GM21367 (cell line): ENCODE measurements at regions not wholly inside any gene's neighbourhood (a gene's known extent, or its start where the extent isn't known, plus 50 kb on each side); places are given as distances from the start of the nearest gene placed in this dataset.

Source experiments
- ATAC-seq: cut with Tn5 transposase; IDR thresholded peaks from one replicate; pipeline ENCODE4 v1.9.1; 2021; ENCODE audit not compliant: unreplicated experiment

DNA sequence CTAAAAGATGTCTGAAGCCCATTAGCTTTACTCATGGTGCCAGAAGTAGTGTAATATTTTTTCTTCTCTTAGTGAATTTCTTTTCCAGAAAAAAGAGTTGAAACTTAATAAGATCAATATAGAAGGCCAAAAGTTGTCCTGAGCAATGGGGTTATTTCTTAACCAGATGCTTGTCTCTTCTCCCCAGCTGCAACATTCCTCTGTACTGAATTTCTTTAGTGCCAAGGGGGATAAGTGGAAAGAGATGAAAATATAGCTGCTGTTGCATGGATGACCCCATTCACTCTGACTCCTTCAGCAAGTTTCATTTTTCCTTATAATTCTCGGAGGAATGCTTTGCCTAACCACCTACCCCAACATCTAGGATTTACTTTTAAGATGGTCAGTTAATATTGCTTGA, 675.0 kb downstream of the USP25 start:
- no peak for ATAC-seq

DNA sequence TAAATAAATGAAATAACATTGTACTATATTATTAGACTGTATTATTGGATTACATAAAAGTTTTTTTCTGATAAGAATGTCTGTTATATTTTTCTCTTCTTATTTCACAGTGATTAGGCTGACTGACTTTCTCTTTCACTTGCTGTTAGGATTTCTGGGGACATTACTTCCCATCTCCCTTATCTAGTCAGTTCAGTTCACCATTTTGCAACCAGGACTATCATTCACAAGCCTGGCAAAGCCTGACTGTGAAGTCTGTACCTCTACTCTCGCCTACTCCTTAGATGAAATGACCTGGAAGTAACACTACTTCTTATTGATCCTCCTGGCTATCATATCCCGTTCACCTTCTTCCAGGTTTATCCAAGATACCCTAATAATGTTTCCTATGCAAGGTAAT, 676.6 kb downstream of the USP25 start:
- ATAC-seq = no peak

DNA sequence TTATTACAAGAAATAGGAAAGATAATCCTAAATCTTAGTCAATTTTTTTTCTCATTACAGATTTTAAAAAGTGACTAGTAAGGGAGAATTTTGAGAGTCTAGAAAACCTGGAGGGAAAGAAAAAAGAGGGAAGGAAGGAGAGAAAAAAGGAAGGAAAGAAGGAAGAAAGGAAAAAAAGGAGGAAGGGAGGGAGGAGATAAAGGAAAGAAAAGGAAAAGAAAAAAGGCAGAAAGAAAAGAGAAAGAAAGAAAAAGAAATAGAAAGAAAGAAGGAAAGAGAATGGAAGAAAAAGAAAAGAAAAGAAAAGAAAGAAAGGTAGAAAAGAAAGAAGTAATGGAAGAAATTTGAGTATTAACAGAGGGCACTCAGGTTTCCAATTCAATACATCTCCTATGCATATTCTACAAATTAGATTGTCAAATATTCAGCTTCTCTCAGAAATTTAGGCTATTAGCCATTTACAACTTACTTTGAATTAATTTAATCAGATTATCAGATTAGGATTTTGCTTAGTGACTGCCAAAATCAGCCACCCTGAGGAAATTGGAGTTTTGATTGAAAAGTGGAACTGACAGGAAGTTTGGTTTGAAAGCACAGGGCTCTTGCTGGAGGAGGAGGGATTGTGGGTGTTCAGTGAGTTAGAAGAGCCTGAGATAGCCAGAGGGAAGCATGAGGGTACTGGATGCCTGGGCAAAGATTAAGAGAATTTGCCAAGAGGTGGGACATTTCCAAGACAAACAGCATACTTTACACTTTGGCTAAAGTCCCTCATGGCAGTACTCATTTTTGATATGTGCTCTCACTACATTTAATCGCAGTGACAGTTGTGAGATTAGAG, 677.8 kb downstream of the USP25 start:
- ATAC-seq = no peak

DNA sequence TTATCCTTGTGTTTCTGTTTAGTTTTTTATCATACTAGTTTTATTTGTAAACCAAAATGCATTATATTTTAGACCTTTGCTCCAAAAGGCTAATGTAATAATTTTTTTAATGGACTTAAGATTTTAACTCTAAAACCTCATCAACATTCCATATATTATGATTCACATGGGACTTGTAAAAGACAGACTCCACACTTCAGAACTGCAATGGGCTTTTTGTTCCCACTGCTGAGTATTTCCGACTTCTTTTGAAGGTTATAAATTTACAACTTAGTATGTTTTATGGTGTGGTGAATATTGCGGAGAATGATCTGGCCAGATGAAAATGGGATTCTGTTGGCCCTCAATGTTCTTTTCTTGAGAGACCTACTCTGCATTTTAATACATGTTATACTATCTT, 678.5 kb downstream of the USP25 start:
- no peak for ATAC-seq

DNA sequence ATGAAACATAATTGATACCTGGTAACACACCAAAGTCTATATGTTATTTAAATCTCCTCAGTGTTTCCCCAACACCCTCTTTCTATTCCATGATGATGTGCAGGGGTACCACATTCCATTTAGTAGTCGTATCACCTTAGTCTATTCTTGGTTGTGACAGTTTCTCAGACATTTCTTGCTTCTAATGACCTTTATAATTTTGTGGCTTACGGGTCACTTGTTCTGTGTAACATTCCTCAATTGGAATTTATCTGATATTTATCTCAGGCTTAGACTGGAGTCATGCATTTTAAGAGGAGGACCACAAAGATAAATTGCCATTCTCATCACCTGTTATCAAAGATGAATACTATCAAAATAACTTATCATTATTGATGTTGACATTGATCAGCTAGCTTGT, 679.6 kb downstream of the USP25 start:
- ATAC-seq = no peak

DNA sequence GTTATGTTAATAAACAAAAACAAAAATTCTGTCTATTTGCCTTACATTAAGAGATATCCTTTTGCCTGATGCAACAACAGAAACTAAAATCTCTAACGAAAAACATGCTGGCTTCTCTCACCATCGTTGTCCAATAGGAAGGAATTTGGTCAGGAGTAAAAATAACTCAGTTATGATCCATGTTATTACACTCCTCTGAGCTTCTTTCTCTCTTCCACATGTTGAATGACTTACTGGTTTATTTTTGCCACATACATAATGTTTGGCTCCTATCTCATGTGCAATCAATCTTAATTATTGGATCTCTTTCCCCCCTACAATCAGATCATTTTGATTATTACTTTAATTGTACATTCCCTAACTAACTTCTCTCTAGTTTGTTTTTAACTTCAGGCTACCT, 688.4 kb downstream of the USP25 start:
- ATAC-seq = no peak

DNA sequence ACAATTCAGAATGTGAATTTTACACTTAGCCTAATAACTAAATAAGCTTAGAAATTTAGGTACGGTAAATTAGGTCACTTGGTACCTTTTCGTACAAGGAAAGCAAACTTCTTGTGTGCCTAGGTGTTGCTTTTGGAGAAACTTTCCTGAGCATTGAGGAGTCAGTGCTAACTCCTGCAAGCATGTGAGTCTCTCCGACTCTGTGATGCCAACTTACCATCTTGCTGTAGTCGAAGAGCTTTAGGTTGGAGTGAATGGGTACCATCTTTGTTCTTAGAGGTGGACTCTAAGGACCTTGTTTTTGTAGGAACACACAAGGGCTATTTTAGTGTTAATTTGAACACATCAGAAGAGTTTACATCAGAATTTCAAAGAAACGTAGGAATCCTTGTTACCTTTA, 688.9 kb downstream of the USP25 start:
- no peak for ATAC-seq

DNA sequence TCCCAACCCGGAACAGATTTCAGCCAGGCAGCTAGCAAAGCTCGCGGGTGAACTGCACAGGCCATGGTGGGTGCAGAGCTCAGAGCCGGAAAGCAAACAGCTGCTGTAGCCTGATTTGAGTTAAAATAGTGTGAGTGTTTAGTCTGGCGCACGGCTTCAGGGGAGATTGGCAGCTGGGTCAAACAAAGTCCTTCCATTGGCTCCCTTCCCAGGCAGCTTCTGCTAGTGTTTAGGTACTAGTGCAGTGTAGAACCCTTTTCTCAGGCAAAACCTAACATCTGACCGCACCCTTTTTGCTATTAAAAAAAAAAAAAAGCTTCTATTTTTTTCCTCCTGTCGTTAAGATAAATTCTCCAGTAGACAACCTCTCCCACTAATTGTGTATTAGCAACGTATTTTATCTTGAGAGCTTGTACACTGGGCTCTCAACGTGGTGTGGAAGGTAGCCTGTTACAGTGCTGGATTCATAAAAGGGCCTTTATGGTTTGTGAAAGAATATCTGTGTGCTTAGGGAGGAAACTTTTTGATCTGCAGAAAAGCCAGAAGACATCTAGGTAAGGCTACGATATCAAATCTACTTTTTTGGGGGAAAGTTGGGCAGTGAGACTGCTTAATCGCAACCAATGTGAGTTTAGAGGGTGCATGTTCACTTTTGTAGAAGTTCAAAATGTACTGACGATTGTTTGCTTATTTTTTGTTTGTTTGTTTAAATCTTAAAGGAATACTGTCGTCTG, 689.6 kb downstream of the USP25 start:
- ATAC-seq = no peak

DNA sequence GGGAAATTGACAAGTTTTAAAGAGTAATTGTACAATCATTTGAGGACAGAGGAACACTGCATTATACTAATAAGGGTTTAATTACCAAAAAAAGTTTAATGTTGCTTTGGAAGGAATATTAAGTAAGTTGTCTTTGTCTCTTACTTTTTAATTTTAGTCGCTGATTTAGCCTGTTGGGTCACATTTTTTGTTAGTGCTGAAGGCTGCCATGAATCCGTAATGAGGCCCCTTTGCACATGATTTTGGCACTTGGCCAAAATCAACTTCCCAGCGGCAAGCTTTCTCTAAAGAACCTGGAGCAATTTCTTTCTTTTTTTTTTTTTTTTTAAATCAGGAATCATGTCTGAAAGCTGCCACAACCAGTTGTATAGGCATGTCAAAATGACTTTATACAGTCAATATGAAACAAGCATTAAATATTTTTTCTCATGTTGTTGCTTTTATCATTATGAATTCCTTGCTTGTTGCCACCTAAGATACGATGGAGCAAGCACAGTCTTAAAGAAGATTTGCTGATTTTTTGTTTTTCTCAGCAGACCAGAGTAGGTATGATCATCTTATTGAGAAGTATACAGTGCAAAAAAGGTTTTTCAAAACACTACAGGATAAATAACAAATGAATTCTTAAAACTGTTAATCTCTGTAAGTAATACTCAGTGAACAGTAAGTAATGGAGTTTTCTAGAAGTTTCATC, 690.4 kb downstream of the USP25 start:
- ATAC-seq = no peak

DNA sequence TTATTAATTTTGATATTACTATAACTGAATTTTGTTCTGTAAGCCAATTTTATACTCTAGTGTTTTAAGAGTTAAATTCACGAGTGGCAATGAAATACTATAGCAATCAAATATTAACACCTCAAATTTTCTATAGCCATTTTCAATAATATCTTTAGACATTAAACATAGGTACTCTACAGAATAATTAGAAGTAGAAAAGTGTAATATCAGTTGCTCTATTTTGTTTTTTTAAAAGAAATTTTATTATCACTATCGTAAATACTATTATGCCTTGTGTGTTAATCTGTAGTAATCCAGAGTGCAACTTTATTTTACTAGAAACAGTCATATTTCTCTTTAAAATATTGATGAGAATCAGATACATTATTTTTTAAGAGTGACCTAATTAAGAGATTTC, 691.2 kb downstream of the USP25 start:
- no peak for ATAC-seq

DNA sequence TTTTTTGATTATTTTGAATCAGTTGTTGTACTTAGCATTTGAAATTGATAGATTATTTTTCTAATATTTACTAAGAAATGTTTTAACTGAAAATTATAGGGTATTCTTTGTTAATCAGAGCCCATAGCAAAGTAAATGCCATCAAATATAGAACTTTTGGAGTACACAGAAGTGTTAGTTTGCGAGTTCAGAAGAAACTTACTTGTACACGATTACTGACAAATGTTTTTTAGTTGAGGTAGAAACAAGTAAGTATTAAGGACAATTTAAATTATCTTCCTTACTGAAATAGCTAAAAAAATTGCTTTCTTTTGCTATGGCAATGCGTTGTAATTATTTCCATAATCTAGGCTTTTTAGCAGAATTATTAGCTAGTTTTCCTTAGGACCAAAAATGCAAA, 692.2 kb downstream of the USP25 start:
- ATAC-seq = no peak

DNA sequence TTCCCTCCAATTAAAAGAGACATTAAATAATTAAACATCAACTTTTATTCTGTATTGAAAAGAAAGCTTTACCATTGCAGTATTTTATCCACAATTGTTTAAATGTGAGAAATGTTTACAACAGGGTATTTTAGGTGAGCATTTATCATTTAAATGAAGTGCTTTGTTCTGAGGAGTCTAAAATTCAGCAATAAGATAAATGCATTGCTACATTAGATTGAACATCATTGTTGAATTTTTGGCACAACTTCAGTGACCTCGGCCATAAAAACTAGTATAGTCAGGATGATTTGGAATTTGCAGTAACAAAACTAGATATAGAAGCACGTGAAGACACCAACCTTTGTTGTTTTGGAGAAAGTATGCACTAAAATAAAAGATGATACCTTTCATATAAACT, 692.9 kb downstream of the USP25 start:
- ATAC-seq = no peak

DNA sequence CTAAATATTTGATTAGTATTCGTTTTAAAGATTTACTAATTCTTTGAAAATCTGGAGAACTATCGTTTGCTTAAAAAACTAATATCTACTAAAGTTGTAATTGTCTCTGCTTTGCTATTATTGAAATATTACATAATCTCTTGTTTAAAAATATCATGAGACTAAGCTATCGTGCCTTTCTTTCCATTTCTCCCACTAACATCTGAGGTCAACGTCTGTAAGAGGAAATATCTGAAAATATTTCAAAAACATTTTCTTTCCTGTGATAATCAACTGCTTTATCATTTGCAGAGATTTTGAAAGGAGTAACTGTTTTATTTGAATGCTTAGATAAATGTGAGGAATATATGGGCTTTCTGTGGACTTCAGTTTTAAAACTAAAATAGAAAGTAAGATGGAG, 694.1 kb downstream of the USP25 start:
- ATAC-seq = no peak

DNA sequence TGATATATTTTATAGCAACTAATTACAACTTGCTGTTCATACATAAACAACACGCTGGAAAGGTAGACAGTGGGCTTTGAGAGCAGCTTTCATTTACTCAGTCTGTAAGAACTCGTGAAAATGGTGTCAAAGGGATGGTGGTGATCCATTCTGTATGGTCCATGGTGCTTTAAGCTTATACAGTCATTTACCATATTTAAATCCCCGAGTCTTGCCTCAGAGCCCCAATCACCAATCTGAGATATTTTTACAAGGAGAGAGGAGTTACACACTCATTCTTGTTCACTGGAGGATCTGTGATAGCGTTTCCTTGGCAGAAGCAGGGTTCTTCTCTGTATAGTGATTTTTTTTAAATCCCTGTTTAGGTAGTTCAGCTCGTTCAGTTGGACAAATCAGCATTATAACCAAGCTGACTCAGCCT, 694.6 kb downstream of the USP25 start:
- no peak for ATAC-seq

DNA sequence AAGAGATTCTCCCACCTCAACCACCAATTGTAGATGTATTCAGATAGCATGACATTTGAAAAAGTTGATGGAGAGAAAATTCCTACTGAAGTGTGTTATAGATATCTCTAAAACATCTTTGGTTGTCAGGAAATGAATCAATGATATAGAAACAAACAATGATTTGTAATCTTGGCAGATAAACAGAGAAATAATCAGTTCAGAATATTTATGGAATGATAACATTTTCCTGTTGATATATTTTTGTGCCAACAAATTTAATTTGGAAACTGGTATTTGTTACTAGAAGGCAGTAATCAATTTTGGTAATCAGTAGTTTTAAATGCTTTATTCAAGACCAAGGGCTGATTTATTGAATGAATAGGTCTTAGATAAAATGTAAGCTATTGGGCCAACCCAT, 695.6 kb downstream of the USP25 start:
- no peak for ATAC-seq

DNA sequence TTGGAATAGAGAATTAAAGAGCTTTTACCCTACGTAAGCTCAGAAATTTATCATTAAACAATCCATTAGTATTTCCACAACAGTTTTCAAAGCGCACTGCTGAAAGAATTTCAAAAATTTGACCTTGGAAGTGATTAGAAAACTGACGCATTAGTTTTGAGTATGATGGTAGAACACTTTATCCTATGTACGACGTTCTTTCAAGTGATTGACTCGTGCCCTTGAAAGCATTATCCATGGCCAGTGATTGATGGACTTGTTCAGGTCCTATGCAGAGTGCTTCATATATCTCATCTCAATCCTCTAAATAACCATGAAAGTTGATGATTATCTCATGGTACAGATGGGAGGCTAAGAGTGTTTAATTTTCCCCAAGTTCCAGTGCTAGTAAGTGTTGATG, 697.2 kb downstream of the USP25 start:
- ATAC-seq = no peak

DNA sequence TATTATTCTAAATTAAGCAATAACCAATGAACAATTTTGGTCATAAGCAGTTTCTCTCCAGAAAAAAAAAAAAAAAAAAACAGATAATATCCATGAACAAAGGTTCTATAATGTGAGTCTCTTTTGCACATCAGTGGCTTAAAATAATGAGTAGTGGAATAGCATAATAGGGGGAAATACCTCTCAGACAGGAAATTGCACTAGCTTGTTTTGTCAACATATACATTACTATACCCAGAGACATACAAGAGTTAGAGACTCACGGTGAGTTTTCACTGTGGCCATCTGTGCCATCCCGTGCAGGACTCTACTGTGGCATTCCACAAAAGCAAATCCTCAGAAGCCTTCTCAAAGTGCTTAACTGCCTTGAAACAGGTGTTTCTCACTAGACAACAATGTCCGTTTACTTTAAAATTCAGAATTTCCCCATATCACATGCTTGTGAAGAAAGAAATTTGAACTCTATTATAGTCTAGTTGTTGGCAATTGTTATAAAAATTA, 697.9 kb downstream of the USP25 start:
- ATAC-seq = no peak

DNA sequence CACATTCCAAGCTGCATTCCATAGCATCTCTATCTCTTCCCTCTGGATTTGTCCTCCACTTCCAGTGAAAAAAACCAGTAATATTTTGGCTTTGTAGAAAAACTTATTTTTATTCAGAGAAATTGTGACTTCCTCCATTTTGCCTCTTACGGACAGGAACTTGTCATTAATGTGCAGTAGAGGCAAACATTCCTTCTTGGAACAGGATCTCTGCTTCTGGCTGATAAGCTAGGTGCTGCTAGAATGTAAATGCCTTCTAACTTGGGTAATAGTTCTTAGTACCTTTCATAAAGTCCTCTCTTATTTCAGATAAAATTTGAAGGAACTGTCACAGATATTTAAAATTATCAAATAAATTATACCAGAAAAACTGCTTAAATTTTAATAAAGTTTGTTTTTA, 707.8 kb downstream of the USP25 start:
- no peak for ATAC-seq

DNA sequence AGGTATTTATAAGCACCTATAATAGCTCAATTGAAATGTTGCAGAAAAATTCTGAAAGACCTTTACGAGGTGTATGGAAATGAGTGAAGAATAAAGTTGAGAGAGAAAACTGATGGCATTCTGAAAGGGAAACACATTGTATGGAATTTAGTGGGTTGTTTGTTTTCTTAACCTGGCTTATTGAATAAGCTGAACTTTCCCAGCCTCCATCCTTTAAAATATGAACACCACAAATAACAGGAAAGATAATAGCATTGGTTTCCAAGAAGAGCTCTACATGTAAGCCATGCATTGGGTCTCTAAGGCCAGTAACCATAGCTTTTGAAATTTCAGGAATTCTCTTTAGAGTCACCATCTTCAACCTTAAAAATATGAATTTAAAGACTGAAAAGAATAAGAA, 709.0 kb downstream of the USP25 start:
- ATAC-seq = no peak

DNA sequence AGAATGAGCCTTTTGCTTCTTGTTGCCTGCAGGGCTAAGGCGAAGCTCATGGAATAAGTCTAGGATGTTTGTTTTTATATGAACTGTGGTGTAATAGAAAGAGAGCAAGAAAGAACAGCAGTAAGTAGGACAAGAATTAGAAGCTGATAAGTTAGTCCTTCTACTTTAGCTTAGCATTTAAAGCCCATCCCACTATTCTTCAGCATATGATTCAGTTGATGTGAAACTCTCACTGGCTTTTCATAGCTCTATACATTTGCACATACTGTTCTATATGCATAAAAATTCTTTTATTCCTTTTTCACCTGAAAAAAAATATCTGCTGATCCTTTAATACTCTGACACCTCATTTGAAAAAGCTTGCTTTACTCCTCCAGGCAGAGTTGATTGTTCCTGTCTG, 712.0 kb downstream of the USP25 start:
- no peak for ATAC-seq

DNA sequence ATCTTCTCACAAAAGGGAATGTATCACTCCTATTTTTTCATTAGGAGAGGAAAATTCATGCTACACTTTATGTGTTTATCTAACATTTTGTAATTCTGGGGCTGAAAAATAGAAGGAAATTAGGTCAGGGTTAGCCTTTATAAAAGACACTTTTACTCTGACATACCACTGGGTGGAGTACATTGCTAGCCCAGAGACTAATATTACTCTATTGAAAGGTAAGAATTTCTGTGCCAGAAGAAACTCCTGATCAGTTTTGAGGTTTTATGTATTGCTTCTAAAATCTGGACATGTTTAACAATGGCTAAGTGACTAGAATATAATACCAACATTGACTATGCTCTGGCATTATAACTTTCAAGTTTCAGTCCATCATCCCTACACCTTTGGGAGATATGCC, 724.6 kb downstream of the USP25 start:
- ATAC-seq = no peak

DNA sequence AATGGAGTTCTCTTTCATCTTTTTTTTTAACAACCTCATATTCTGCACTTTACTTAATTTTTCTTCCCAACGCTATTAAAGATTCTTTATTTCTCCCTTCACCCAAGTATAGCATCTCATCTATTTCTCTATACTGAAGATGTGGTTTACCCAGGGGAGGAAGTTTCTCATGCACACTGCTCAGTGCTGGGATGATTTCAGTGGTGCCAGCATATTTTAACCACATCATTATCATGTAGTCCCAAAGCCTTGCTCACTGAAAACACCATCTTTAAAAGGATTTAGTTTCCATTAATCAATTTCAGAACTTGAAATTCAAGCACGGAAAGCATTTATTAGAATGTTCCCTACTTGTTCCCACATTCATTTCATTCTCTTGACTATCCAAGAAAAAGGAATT, 725.7 kb downstream of the USP25 start:
- ATAC-seq = no peak
